ENCODE measurements at regions not wholly inside any gene's neighbourhood (a gene's known extent, or its start where the extent isn't known, plus 50 kb on each side); places are given as distances from the start of the nearest gene placed in this dataset.

DNA sequence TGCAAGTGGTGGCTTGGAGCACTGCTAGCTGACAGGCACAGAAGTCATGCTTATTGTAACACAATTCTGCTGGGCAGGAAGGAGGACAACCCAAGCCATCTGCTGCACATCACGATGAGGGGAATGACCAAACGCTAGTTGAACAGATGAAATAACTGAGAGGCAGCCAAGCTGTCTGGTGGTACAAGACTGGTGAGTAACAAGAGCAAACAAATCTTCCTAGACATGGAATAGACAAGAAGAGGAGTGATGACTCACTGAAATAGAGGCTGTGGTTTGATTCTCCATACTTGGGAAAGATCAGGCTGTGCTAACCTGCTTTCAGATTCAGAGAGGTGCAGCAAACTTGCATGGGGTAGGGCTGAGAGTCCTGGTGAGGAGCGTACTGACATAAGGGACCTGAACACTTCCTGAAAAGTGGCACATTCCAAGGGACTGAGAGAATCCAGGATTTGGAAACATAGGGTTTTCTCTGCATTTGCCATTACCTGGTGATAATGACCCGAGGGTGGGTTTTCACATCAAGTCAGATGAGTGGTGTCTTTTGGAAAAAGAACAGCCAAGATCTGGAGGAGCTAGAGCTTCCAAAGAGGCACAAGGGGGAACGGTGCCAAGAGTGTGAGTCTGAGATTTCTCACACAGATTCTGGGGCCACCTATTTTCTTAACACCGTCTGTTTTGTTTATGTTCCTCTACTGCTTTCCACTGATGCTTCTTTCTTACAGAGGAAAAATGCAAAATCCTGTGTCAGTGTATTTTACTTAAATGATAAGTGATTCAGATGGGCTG lies 60.0 kb downstream of the PRL start:
- peak; percentile 91 for DNase-seq (ENCODE audit: low read depth)
- Histone ChIP-seq H3K36me3 (ENCODE audit: control insufficient read depth, insufficient read depth, low read length) (no peaks in the 10 kb centered on the region), H3K27me3 (ENCODE audit: control insufficient read depth, insufficient read depth, low read length) (no peaks in the 10 kb centered on the region), H3K4me3 (ENCODE audit: low read depth, low read length) (no peak overlapping the region)
- TF ChIP-seq, protein P1, sequence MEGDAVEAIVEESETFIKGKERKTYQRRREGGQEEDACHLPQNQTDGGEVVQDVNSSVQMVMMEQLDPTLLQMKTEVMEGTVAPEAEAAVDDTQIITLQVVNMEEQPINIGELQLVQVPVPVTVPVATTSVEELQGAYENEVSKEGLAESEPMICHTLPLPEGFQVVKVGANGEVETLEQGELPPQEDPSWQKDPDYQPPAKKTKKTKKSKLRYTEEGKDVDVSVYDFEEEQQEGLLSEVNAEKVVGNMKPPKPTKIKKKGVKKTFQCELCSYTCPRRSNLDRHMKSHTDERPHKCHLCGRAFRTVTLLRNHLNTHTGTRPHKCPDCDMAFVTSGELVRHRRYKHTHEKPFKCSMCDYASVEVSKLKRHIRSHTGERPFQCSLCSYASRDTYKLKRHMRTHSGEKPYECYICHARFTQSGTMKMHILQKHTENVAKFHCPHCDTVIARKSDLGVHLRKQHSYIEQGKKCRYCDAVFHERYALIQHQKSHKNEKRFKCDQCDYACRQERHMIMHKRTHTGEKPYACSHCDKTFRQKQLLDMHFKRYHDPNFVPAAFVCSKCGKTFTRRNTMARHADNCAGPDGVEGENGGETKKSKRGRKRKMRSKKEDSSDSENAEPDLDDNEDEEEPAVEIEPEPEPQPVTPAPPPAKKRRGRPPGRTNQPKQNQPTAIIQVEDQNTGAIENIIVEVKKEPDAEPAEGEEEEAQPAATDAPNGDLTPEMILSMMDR (IDR thresholded peaks at IDR 0.05; ENCODE audit: insufficient read depth, low read length, poor library complexity, severe bottlenecking): no peak
